Activated CD4-positive, alpha-beta T cell treated with anti-CD3 and anti-CD28 coated beads, Interleukin-2, Interleukin-6, amounts not matched to agents 100 ng/mL and 50 ng/mL, durations not matched to agents 16 hours and 8 hours (primary cell): ENCODE measurements at regions not wholly inside any gene's neighbourhood (a gene's known extent, or its start where the extent isn't known, plus 50 kb on each side); places are given as distances from the start of the nearest gene placed in this dataset.
A peak's percentile ranks its signal among the peaks of the same experiment; 100 is the strongest.
"Not testable (repeated sequence)": the region's sequence is repeated elsewhere in the genome, so short reads cannot be mapped to it uniquely, and the experiment has no call there.

Experiments used
- DNase-seq: peaks from one replicate; pipeline ENCODE4 v3.0.0-alpha.2; 2020

- no peak for DNase-seq
Observed at GRCh38 chr5:174828804-174829510, 104.6 kb downstream of the MSX2 start.

GRCh38 chr5:174827558-174827957 is 103.2 kb downstream of the MSX2 start:
- DNase-seq, result no peak

GRCh38 chr5:174825587-174825986 is 101.2 kb downstream of the MSX2 start:
- no peak for DNase-seq

GRCh38 chr5:174818430-174818829 is 94.0 kb downstream of the MSX2 start:
- no peak for DNase-seq

- no peak for DNase-seq
Observed at GRCh38 chr5:174817610-174818009, 93.2 kb downstream of the MSX2 start.

- no peak for DNase-seq
Observed at GRCh38 chr5:174816858-174817257, 92.5 kb downstream of the MSX2 start.

GRCh38 chr5:174811438-174811837 is 87.1 kb downstream of the MSX2 start:
- no peak for DNase-seq

- DNase-seq, result no peak
Observed at GRCh38 chr5:174810796-174811195, 86.4 kb downstream of the MSX2 start.

GRCh38 chr5:174807471-174807870 is 83.1 kb downstream of the MSX2 start:
- DNase-seq, result no peak

- DNase-seq, result no peak
Observed at GRCh38 chr5:174806729-174807128, 82.3 kb downstream of the MSX2 start.

GRCh38 chr5:174801798-174802197 is 77.4 kb downstream of the MSX2 start:
- no peak for DNase-seq

- no peak for DNase-seq
Observed at GRCh38 chr5:174800435-174800834, 76.1 kb downstream of the MSX2 start.

GRCh38 chr5:174799121-174799520 is 74.7 kb downstream of the MSX2 start:
- DNase-seq, result no peak

- no peak for DNase-seq
Observed at GRCh38 chr5:174798551-174798951, 74.2 kb downstream of the MSX2 start.

- DNase-seq, result no peak
Observed at GRCh38 chr5:174796711-174797192, 72.4 kb downstream of the MSX2 start.

- no peak for DNase-seq
Observed at GRCh38 chr5:174794931-174795672, 70.7 kb downstream of the MSX2 start.

- peak; percentile 69 for DNase-seq
Observed at GRCh38 chr5:174793684-174794328, 69.4 kb downstream of the MSX2 start.

- no peak for DNase-seq
Observed at GRCh38 chr5:174793076-174793475, 68.7 kb downstream of the MSX2 start.

GRCh38 chr5:174792265-174792664 is 67.9 kb downstream of the MSX2 start:
- DNase-seq, result not testable (repeated sequence)

- DNase-seq, result no peak
Observed at GRCh38 chr5:174790906-174791305, 66.5 kb downstream of the MSX2 start.

GRCh38 chr5:174789596-174789995 is 65.2 kb downstream of the MSX2 start:
- DNase-seq, result no peak

- DNase-seq, result no peak
Observed at GRCh38 chr5:174785120-174785680, 60.8 kb downstream of the MSX2 start.
